ENCODE measurements at regions not wholly inside any gene's neighbourhood (a gene's known extent, or its start where the extent isn't known, plus 50 kb on each side); places are given as distances from the start of the nearest gene placed in this dataset.
"Not testable (repeated sequence)": the region's sequence is repeated elsewhere in the genome, so short reads cannot be mapped to it uniquely, and the experiment has no call there.

DNA sequence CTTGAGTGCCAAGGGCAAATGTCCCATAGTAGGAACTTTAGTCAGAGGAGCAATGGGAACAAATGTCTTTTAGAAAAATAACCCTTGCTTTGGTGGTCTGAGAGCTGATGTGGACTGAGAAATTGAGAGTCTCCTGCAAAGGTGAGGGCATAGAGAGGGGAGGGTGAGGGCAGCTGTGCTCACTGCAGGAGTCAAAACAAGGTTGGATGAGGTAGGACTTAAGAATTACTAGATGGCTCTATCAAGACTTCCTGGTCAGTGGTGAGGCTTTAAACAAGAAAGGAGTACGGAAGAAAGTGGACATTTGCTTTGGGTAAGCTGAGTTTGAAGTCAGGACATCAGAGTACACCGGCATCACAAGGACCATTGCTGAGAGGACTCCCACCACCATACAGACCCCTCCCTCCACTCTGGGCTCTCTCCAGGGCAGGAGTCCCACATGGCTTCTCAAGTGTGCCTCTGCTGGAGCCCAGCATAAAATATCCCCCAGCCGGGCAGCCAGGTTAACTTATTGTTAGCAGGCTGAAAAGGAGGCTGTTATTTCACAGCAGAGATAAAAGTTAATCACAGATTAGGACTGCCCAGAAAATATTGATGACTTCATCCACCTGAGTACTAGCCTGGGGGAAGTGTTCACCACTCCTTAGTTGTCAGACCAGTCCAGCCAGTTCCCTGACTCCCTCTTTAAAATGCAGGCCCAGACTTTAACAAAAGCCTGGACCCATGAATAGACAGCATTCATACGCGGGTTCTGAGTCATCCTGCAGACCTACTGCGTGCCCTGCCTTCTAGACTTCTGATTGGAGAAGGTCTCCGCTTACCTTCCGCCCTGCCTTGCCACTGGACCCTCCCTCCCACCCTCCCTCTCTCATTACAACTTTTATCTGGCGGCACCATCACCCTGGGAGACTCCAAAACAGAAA lies 167.2 kb downstream of the BCL2L11 start:
- DNase-seq (ENCODE audit: low spot score) = not testable (repeated sequence)

DNA sequence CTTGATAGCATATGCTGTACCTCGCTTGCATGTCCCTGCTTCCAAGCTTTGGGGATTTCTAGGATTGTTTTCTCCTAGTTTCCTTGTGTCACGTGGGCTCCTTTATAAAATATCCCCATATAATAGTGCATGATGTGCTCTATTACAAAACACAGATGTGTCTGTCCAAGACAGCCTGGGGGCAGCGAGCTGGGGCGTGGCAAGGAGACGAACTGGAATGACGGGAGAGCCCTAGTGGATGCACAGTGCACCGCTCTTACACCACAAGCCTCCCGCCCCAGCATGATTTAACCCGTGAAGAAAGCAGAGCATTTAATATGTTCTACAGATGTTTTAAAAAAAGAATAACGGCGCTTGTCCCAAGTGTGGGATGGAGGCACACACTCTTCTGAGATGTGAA lies 169.7 kb downstream of the BCL2L11 start:
- not testable (repeated sequence) for DNase-seq (ENCODE audit: low spot score)

DNA sequence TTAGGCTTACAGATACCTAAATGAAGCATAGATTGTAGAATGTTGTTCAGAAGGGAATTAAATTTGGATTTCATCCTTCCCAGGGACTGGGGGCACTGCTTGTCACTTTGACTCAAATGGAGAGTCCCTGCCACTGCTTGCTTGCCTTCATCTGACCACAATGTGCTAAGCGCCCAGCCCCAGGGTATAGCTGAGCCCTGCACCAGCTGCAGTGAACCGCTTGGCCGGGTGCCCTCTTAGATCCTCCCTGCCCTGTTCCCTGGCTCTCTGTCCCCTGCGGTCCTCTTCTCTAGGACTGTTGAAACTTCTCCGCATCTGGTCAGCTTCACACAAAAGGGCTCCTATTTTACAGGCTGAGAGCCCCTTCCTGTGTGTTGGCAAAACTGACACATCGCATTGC lies 170.9 kb downstream of the BCL2L11 start:
- not testable (repeated sequence) for DNase-seq (ENCODE audit: low spot score)

DNA sequence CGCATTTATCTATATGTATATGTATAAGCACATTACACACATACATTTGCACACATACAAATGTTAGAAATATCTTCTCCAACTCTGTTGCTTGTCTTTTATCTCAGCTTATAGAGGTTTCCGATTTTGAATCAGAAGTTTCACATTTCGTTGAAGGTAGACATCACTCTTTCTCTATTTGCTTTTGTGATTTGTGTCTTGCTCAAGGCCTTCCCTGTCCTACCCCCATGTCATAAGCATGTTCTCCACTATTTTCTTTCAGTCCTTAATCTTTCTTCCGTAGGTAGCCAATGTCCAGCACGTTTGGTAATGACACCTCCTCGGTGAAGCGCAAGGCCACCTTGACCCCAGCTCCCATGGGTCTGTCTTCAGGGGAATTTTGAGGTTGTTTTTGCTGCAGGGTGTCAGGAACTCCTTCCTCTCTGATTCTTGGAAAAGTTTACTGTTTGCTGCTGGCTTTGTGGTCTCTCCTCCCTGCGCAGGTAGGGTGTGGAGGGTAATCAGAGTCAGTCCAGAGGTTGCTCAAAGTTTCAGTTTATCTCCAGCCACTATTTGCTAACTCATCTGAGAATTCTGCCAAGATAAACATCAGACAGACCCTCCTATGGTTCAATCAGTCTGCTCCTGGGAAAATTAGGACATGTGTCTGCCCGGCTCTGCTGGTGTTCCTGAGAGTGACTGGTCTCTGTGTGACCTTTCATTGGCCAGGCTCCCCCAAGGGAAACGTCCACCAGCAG lies 171.7 kb downstream of the BCL2L11 start:
- DNase-seq (ENCODE audit: low spot score) = not testable (repeated sequence)

DNA sequence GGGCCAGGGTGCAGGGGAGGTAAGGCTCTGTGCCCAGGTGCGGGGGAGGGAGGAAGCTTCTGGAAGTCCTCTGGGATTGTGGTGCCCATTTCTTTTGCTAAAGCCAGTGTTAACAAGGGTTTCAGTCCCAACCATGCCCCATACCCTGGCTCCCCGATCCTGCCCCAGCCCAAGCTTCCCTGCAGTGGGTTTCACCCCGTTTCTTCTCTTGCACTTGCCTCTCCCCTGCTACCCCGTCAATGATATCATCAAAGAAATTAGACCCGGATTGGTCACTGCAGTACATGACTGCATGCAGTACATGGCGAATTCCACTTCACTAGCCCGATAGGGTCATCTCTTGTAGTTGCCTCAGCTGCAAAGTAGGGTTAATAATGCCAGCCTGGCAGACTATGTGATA lies 174.0 kb downstream of the BCL2L11 start:
- DNase-seq (ENCODE audit: low spot score) = not testable (repeated sequence)

DNA sequence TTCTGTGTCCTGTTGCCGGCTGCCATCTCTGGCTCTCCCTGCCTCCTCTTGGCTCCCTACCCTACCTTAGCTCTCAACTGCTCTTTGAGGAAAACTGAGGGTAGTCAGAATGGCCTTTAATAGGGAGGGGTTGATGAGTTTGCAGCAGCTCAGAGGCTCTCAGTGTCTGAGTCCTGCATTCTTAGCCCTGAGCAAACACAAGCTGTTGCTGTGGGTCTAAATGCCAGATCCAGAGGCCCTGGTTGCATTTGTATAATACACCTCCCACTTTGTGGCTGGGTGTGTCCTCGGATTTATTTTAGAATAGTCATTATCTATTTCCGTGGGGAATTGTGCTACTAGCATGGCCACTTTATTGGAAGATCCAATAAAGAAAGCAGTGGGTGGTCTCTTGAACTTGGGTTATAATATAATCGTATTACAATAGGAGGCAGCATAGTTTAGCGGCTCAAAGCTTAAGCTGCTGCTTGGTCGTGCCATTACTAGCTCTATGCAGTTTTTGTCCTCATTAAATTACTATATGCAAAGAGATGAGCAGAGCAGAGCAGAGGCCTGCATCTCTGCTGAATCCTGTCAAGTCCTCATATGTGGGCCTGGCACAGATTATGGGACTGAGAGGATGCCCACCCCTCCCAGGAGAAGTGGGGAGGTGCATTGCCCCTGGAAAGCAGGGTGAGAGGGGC lies 175.5 kb downstream of the BCL2L11 start:
- DNase-seq (ENCODE audit: low spot score) = not testable (repeated sequence)

DNA sequence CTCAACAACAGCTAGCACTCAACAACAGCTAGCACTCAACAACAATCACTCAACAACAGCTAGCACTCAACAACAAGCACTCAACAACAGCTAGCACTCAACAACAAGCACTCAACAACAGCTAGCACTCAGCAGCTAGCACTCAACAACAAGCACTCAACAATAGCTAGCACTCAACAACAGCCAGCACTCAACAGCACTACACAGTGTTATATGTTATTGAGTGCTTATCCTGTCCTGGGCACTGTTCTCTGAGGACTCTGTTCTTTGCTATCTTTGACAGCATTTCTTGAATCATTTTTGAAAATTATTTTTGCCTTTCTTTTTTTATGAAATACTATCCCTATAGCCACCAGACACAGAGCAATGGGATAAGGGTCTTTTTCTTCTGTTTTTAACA lies 176.4 kb downstream of the BCL2L11 start:
- DNase-seq (ENCODE audit: low spot score) = not testable (repeated sequence)

DNA sequence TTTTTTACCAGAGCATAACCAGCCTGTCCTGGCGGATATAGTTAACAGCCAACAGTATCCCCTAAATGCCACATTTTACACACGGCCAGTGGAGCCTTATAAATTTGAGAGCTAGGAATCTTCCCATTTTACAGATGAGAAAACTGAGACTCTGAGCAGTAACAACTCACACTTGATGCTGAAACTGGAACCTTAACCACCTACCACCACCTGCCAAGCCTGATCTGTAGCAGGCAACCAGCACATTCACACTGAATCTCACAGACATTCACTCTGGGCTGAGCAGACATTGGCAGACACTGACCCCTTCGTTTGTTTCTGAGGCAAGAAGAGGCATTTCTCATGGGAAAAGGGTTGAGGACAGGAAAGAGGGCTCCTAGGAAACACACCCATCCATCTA lies 178.2 kb downstream of the BCL2L11 start:
- not testable (repeated sequence) for DNase-seq (ENCODE audit: low spot score)

DNA sequence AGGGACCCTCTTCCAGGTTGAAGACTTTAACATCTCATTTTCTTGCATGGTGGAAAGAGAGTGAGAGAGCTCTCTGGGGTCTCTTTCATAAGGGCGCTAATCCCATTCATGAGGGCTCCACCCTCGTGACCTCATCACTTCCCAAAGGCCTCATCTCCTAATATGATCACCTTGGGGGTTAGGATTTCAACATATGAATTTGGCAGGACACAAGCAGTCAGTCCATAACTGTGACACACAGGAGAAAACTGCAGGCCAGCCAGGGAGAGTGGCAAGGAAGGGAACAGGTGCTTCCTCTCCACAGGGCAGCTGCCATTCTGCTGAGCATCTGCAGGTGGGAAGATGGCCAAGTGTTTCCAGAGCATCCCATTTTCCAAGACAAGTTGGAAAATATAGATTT lies 178.9 kb downstream of the BCL2L11 start:
- not testable (repeated sequence) for DNase-seq (ENCODE audit: low spot score)

DNA sequence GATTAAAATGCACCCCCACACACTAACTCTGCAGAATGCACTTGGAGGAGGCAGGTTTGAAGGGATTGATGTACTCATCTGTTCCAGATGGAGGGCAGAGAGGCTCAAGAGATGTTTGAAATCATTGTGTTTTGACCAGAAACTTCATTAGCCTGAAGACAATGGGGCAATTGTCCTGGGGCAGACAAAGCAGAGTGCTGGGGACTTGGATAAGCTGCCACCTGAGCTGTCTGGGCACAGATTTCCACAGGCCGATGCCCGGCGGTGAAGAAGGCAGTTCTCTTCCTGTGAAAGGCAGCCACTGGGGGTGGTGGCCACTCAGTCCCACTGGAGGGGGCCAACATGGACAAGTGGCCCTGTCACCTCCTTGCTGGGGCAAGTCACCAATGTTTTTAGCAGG lies 181.0 kb downstream of the BCL2L11 start:
- DNase-seq (ENCODE audit: low spot score) = not testable (repeated sequence)

DNA sequence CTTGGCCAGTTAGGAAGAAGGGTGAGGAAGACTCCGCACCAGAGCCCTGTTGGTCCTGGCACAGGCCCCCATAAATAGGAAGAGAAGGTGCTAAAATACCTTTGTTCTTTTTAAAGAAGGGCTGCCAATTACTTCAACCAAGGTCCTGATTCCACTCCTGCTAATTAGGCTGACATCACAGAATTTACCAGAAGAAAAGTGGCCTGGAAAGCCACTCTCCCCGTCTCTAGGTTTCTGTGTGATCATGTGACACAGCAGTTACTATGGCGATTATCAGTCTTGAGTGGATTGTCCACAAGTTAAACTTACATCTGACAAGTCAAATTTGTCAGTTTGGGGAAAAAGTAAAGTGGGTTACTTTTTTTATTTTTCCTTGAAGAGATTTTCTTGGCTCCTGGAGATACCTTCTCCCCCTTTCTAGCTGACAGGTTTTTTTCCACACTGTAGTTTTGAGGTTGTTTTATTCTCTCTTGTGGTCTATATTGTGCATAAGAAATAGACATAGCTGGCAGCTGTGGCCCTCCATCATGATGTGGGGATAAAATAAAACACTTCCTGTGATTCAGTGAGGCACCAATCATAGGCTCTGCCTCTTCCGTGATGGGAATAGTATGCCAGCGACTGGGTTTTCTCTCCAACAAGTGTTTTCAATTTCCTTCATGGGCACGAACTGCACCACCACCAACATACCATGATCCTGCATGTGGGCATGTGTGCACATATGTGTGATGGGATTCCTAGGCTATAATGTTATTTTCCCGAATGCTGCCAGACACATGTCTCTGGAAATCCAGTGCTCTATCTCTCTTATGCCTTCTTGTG lies 181.9 kb downstream of the BCL2L11 start:
- not testable (repeated sequence) for DNase-seq (ENCODE audit: low spot score)

DNA sequence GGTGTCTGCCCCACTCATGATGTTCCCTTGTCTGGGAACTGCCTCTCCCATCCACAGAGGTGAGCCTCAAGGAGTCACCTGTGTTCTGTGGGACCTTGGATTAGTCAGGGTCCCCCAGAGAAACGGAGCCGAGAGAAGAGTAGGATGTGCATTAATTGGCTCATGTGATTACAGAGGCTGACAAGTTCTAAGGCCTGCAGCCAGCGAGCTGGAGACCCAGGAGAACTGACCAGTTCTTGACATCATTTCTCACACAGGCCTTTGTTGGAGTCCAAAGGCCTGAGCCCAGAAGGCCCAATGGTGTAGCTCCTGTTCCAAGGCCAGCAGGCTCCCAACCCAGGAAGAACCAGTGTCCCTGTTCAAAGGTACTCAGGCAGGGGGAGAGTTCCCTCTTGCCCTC lies 186.6 kb downstream of the BCL2L11 start:
- not testable (repeated sequence) for DNase-seq (ENCODE audit: low spot score)

DNA sequence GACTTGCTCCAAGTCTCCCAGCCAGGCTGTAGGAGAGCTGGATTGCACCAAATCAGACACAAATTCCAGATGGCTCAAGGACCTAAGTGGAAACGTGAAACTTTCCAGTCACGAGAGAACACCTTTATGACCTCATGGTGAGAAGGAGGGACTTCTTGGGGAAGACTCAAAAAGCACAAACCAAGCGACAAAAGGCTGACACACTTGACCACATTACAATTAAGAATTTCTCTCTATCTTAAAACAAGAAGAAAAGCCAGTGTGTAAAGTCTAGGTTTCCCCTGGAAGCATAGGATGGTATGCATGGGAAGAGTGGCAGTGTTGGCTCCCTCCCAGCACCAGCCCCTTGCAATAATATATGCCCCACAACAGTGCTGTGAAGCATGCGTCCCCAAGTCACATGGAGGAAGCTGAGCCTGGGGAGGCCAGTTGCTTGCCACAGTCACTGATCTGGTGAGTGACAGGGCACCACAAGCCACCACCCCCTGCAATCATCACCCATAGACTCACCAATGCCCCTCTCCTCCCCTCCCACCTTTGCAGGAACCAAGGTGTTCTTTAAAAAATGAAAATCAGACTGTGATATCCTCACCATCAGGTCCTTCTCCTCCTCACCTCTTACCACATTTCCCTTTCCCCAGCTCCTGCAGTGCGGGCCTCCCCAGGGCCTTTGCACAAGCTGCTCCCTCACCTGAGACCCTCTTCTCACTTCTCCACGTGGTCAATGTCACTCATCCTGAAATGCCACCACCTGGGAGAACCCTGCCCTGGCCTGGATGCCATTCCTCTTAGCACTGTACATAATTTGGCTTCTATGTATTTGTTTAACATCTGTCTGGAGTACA lies 188.7 kb downstream of the BCL2L11 start:
- DNase-seq (ENCODE audit: low spot score) = not testable (repeated sequence)

DNA sequence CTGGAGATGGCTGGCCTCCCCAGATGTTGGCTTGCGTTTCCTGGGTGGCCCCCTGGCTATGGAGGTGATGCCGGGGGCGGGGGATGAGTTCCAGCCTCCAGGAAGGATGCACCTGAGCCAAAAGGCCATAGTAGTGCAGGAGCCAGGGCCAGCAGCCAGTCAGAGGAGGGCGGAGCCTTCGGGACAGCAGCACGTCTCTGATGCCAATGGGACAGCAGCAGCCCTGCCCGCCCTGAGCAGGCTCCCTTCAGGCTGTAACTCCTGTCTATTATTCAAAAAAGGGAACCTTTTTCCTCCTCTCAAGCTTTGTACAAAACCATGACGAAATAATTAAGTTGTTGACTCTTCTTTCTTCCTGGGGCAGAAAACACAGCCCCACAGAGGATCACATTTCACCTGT lies 189.7 kb downstream of the BCL2L11 start:
- DNase-seq (ENCODE audit: low spot score) = not testable (repeated sequence)

DNA sequence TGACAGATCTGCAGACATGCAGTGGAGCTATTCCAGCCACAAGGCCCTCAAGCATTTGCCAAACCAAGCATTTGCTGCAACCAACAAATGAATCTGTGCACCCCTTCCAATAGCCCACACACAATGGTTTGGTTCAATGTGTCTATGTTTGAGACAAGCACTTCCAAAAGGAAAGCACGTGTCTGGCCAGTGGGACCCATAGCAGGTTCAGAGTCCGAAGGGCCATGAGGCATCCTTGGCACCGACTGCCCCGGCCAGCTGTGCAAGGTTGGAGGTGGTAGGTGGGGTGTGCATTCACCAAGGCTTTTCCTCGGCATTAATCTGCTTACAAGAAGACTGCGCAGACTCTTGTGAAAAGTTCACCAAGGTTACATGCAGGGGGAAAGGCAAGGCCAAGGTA lies 190.9 kb downstream of the BCL2L11 start:
- not testable (repeated sequence) for DNase-seq (ENCODE audit: low spot score)

DNA sequence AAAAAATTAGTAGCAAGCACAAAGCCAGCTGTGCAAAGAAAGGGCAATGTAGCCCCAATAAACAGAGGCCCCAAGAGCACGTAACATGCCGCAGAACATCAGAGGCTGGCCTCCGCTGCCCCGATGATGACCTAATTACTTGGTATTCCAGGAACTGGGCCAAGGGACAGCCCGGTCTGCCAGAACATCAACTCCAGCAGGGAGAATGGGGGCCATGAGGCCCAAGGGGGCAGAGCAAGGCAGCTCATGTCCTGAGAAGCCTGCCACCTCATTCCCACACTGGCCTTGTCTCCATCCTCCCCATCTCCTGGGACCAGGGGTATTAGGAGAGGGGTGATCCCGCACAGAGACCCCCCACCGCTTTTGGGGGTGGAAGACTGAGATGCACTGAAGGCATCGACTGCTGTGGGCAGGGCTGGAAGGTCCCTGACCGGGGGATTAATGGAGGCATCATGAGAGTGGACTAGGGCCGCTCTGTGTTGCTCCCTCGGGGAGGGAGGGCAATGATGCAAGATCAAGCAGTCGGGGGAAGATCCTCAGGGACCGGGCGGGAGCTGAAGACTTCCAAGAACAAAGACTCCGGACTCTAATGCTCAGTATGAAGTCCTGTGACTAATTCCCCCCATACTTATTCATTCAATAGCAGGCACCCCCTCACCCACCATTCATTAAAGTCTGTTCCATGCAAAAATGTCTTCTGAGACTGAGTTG lies 192.3 kb downstream of the BCL2L11 start:
- not testable (repeated sequence) for DNase-seq (ENCODE audit: low spot score)

DNA sequence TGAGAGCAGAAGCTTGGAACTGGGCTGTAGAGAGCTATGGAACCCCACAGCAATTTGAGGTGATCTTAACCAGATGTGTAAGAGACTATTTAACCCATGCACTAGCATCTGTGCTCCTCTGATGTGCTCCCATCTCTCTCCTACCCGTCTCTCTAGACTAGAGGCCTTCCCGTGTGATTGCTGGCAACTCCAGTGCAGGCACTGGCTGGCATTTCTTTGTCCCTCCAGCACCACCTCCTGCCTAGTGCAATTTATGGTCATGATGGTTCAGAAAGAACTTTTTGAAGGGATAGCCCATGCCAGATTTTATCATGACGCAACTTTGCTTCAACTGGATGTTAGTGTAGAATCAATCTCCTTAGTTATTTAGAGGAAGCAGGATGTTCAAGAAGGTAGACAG lies 193.0 kb downstream of the BCL2L11 start:
- not testable (repeated sequence) for DNase-seq (ENCODE audit: low spot score)

DNA sequence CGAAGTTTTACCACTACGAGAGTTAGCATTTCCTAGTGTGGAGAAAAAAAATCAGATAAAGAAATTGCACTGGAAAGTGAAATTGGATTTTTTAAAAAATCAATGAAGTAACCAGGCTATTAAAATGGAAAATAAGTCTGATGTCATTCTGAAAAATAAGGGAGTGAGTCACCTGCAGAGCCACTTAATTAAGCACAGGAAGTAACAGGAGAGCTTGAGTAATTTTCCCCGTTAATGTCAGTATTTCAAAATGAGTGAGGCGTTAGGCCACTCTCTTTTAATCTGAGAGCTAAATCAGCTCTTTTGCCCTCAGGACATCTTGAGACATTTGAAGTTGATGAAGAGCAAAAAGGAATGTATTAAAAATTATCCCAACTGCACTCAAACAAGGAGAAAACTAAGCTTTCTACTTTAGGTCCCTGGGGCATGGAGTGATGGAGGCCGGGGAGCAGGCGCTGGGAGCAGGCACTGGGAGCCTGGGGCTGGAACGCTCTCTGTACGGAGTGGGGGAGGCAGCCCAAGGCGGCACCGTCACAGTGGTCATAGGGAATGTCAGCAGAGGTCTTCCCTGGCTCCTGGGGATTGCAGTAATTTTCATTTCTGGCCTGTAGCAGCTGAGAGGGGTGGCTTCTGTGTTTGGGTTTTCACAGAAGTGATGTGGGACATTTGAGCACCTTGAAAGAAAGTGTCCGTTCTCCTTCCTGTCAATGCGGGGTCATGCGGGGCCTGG lies 194.6 kb downstream of the BCL2L11 start:
- DNase-seq (ENCODE audit: low spot score) = not testable (repeated sequence)

DNA sequence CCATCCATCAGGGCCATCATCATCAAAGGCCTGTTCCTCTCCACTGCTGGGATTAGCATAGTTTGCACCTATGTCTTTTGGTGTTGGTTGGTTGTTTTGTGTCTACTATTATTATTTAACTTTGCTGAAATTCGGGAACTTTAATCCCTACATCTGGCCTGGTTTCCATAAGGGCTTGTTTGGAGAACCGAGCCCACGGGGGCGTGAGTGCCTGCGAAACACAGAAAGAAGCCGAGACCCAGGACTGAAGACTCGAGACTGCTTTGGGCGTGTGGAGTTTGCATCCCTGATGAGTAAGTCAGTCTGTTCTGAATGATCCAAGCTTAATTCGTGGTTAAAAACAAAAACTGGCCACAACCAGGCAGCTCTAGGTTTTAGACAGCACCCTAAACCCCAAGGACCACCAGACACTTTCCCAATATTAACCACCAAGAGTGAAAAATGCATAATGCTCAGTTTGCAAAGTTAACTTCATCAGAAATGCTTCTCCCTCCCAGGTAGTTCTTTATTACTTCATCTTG lies 195.6 kb downstream of the BCL2L11 start:
- DNase-seq (ENCODE audit: low spot score) = not testable (repeated sequence)
